ENCODE measurements at regions not wholly inside any gene's neighbourhood (a gene's known extent, or its start where the extent isn't known, plus 50 kb on each side); places are given as distances from the start of the nearest gene placed in this dataset.

DNA sequence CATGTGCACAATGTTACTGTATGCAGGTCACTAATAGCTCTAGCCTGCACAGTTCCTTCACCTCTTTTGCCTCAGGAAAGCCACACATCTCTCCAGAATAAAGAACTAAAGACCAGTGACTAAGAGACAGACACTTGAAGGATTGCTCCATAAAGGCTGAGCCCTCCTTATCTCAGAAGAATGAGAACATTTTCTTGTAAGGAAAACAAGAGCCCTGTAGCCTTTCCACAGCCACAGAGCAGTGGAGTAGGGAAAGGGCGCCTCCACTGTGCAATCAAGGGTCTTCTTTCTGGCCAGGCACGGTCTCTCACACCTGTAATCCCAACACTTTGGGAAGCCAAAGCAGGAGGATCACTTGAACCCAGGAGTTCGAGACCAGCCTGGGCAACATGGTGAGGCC, 202.6 kb upstream of the TMEM45B start:
- TF ChIP-seq, protein P1, sequence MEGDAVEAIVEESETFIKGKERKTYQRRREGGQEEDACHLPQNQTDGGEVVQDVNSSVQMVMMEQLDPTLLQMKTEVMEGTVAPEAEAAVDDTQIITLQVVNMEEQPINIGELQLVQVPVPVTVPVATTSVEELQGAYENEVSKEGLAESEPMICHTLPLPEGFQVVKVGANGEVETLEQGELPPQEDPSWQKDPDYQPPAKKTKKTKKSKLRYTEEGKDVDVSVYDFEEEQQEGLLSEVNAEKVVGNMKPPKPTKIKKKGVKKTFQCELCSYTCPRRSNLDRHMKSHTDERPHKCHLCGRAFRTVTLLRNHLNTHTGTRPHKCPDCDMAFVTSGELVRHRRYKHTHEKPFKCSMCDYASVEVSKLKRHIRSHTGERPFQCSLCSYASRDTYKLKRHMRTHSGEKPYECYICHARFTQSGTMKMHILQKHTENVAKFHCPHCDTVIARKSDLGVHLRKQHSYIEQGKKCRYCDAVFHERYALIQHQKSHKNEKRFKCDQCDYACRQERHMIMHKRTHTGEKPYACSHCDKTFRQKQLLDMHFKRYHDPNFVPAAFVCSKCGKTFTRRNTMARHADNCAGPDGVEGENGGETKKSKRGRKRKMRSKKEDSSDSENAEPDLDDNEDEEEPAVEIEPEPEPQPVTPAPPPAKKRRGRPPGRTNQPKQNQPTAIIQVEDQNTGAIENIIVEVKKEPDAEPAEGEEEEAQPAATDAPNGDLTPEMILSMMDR (IDR thresholded peaks at IDR 0.05; ENCODE audit: poor library complexity), result peak; percentile 15
- no peak for TF ChIP-seq EZH2phosphoT487 (IDR thresholded peaks at IDR 0.05; ENCODE audit: low read depth, severe bottlenecking, unreplicated experiment)

All from hepatocyte (in vitro differentiated cells).